GM23338 (cell line): ENCODE measurements at regions not wholly inside any gene's neighbourhood (a gene's known extent, or its start where the extent isn't known, plus 50 kb on each side); places are given as distances from the start of the nearest gene placed in this dataset.

Experiments used
- ATAC-seq: fragments of 200-7000 bp; cut with Tn5 transposase; 3 replicates; pipeline ENCODE4 v1.9.1; 2020
- DNase-seq: peaks from one replicate; pipeline ENCODE4 v3.0.0-alpha.2; 2015; ENCODE audit warnings: low spot score
- H2AFZ ChIP-seq: fragments of 200-600 bp; sonication (generic); 2 replicates; pipeline ENCODE4 v1.8.0; 2016; ENCODE audit warnings: antibody characterized with exemption, mild to moderate bottlenecking, moderate library complexity
- H3F3A ChIP-seq: fragments of 200-600 bp; sonication (generic); replicated peaks from 2 replicates; pipeline ENCODE4 v1.8.0; 2017; ENCODE audit warnings: antibody characterized with exemption, mixed run types, low read depth
- H3K27ac ChIP-seq: fragments of 200-600 bp; sonication (generic); 2 replicates; pipeline ENCODE4 v1.6.1; 2016; ENCODE audit warnings: low read depth
- H3K27me3 ChIP-seq: fragments of 200-600 bp; sonication (generic); 2 replicates; pipeline ENCODE4 v1.8.0; 2016; ENCODE audit warnings: mild to moderate bottlenecking, mixed run types, moderate library complexity; ENCODE audit not compliant: insufficient read depth
- H3K36me3 ChIP-seq: fragments of 200-600 bp; sonication (generic); 2 replicates; pipeline ENCODE4 v1.8.0; 2016; ENCODE audit warnings: mild to moderate bottlenecking; ENCODE audit not compliant: insufficient read depth
- H3K4me1 ChIP-seq: fragments of 200-600 bp; sonication (generic); 2 replicates; pipeline ENCODE4 v1.8.0; 2016; ENCODE audit warnings: mild to moderate bottlenecking, moderate library complexity; ENCODE audit not compliant: insufficient read depth
- H3K4me2 ChIP-seq: fragments of 200-600 bp; sonication (generic); 2 replicates; pipeline ENCODE4 v1.7.1; 2017; ENCODE audit warnings: mixed run types
- H3K4me3 ChIP-seq: fragments of 200-600 bp; sonication (generic); 2 replicates; pipeline ENCODE4 v1.6.1; 2016; ENCODE audit warnings: mixed run types
- H3K79me2 ChIP-seq: fragments of 200-600 bp; sonication (generic); replicated peaks from 2 replicates; pipeline ENCODE4 v1.8.0; 2017; ENCODE audit warnings: mild to moderate bottlenecking; ENCODE audit not compliant: insufficient read depth
- H3K9me2 ChIP-seq: fragments of 200-600 bp; sonication (generic); 2 replicates; pipeline ENCODE4 v1.8.0; 2017; ENCODE audit not compliant: insufficient read depth
- H4K20me1 ChIP-seq: fragments of 200-600 bp; sonication (generic); replicated peaks from 2 replicates; pipeline ENCODE4 v1.8.0; 2017; ENCODE audit warnings: mild to moderate bottlenecking; ENCODE audit not compliant: insufficient read depth
- H3K27ac Mint-ChIP-seq: 2 replicates; pipeline ENCODE4 v1.8.0; 2020; ENCODE audit warnings: inconsistent platforms, mild to moderate bottlenecking, moderate library complexity, mixed read lengths
- H3K27me3 Mint-ChIP-seq: 3 replicates; pipeline ENCODE4 v1.8.0; 2022; ENCODE audit warnings: low read depth, mild to moderate bottlenecking, moderate library complexity, mixed read lengths, inconsistent platforms; ENCODE audit not compliant: insufficient read depth, poor library complexity
- H3K36me3 Mint-ChIP-seq: 3 replicates; pipeline ENCODE4 v1.8.0; 2021; ENCODE audit warnings: low read depth, mild to moderate bottlenecking, inconsistent platforms, moderate library complexity, mixed read lengths
- H3K4me1 Mint-ChIP-seq: 3 replicates; pipeline ENCODE4 v1.8.0; 2020; ENCODE audit warnings: mild to moderate bottlenecking, inconsistent platforms, mixed read lengths
- H3K4me3 Mint-ChIP-seq: 3 replicates; pipeline ENCODE4 v1.8.0; 2021; ENCODE audit warnings: moderate library complexity, mild to moderate bottlenecking, inconsistent platforms, mixed read lengths
- H3K9me3 Mint-ChIP-seq: 3 replicates; pipeline ENCODE4 v1.8.0; 2020; ENCODE audit warnings: moderate library complexity, mild to moderate bottlenecking, inconsistent platforms, mixed read lengths
- CREB1 ChIP-seq: fragments of 250-450 bp; sonication (Bioruptor Pico); IDR thresholded peaks from 2 replicates; pipeline ENCODE4 v1.5.0; 2020; ENCODE audit warnings: low read depth, mild to moderate bottlenecking, moderate library complexity
- ETS1 ChIP-seq: IDR thresholded peaks from 2 replicates; pipeline ENCODE4 v1.6.1; 2016; ENCODE audit warnings: antibody characterized with exemption
- EZH2 ChIP-seq: fragments of 200-600 bp; sonication (generic); IDR thresholded peaks from one replicate; pipeline ENCODE4 v1.8.0; 2017; ENCODE audit warnings: antibody characterized with exemption, mild to moderate bottlenecking, low read depth; ENCODE audit not compliant: unreplicated experiment
- EZH2phosphoT487 ChIP-seq: fragments of 200-600 bp; sonication (generic); IDR thresholded peaks from one replicate; pipeline ENCODE4 v1.8.1; 2018; ENCODE audit warnings: antibody characterized with exemption; ENCODE audit not compliant: unreplicated experiment
- JUNB ChIP-seq: IDR thresholded peaks from one replicate; pipeline ENCODE4 v1.6.1; 2016; ENCODE audit warnings: antibody characterized with exemption; ENCODE audit not compliant: unreplicated experiment
- NANOG ChIP-seq: IDR thresholded peaks from 2 replicates; pipeline ENCODE4 v1.6.1; 2016; ENCODE audit warnings: antibody characterized with exemption, borderline replicate concordance
- POLR2AphosphoS5 ChIP-seq: IDR thresholded peaks from 2 replicates; pipeline ENCODE4 v1.6.1; 2016; ENCODE audit warnings: antibody characterized with exemption, low read depth
- REST ChIP-seq: IDR thresholded peaks from one replicate; pipeline ENCODE4 v1.6.1; 2018; ENCODE audit warnings: antibody characterized with exemption; ENCODE audit not compliant: unreplicated experiment
- STAT1 ChIP-seq: IDR thresholded peaks from one replicate; pipeline ENCODE4 v1.6.1; 2016; ENCODE audit warnings: antibody characterized with exemption; ENCODE audit not compliant: unreplicated experiment
- ZNF114 ChIP-seq: fragments of 250-450 bp; sonication (Bioruptor Pico); IDR thresholded peaks from 2 replicates; pipeline ENCODE4 v1.5.0; 2020; ENCODE audit warnings: mild to moderate bottlenecking, moderate library complexity
- ZNF331 ChIP-seq: fragments of 250-450 bp; sonication (Bioruptor Pico); IDR thresholded peaks from 2 replicates; pipeline ENCODE4 v1.5.0; 2020; ENCODE audit warnings: low read depth, mild to moderate bottlenecking, moderate library complexity
- ZNF462 ChIP-seq: fragments of 250-450 bp; sonication (Bioruptor Pico); IDR thresholded peaks from 2 replicates; pipeline ENCODE4 v1.5.0; 2020; ENCODE audit warnings: mild to moderate bottlenecking, moderate library complexity
- TF ChIP-seq, protein P1 (sequence below), 2 experiments: fragments of 200-600 bp in 1 of 2; sonication (generic) in 1 of 2; conservative IDR thresholded peaks; 2 replicates each; pipeline versions ENCODE4 v1.5.1 to v1.6.1; 2016 to 2017; ENCODE audit warnings: antibody characterized with exemption in 2 of 2, low read depth in 2 of 2, mild to moderate bottlenecking in 2 of 2, moderate library complexity in 1 of 2

GRCh38 chr1:29424266-29424665 is 187.9 kb downstream of the PTPRU start (continued):
- TF ChIP-seq ZNF462 (CRISPR knock-in tag): no peak
- TF ChIP-seq EZH2: no peak
- no peak for TF ChIP-seq ZNF114 (CRISPR knock-in tag)
- no peak for TF ChIP-seq STAT1
- TF ChIP-seq ZNF331: no peak
- TF ChIP-seq, protein P1, sequence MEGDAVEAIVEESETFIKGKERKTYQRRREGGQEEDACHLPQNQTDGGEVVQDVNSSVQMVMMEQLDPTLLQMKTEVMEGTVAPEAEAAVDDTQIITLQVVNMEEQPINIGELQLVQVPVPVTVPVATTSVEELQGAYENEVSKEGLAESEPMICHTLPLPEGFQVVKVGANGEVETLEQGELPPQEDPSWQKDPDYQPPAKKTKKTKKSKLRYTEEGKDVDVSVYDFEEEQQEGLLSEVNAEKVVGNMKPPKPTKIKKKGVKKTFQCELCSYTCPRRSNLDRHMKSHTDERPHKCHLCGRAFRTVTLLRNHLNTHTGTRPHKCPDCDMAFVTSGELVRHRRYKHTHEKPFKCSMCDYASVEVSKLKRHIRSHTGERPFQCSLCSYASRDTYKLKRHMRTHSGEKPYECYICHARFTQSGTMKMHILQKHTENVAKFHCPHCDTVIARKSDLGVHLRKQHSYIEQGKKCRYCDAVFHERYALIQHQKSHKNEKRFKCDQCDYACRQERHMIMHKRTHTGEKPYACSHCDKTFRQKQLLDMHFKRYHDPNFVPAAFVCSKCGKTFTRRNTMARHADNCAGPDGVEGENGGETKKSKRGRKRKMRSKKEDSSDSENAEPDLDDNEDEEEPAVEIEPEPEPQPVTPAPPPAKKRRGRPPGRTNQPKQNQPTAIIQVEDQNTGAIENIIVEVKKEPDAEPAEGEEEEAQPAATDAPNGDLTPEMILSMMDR (conservative IDR thresholded peaks at IDR 0.05; ENCODE audit: low read depth in 2 of 2): no peak
- no peak for TF ChIP-seq POLR2AphosphoS5
- no peak for TF ChIP-seq CREB1 (CRISPR knock-in tag)

DNA sequence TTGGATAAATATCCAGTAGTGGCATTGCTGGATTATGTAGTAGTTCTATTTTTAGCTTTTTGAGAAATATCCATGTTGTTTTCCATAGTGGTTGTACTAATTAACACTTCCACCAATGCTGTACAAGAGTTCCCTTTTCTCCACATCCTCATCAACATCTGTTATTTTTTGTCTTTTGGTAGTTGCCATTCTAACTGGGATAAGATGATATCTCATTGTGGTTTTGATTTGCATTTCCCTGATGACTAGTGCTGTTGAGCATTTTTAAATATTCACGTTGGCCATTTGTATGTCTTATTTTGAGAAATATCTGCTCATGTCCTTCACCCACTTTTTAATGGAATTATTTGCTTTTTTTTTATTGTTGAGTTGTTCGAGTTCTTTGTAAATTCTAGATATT is 183.9 kb downstream of the PTPRU start:
- Histone ChIP-seq H3K27me3 (no peaks in the 10 kb centered on the region), H3F3A (no peaks in the 10 kb centered on the region), H3K9me2 (no peaks in the 10 kb centered on the region), H2AFZ (no peak overlapping the region), H3K4me1 (no peaks in the 10 kb centered on the region; the same call in 1 of the 2 replicates), H3K27ac (no peak overlapping the region), H3K4me3 (no peak overlapping the region), H4K20me1 (no peaks in the 10 kb centered on the region), H3K36me3 (no peaks in the 10 kb centered on the region), H3K79me2 (no peaks in the 10 kb centered on the region), H3K4me2 (no peak overlapping the region)
- no peak for ATAC-seq
- Mint-ChIP-seq H3K4me1 (peaks cover 20% of the 10 kb centered on the region), H3K27me3 (peaks cover 13% of the 10 kb centered on the region), H3K27ac (no peak overlapping the region), H3K4me3 (no peak overlapping the region), H3K9me3 (peaks cover 3% of the 10 kb centered on the region; the same call in 1 of the 3 replicates), H3K36me3 (no peaks in the 10 kb centered on the region)
- no peak for DNase-seq
- TF ChIP-seq STAT1: no peak
- no peak for TF ChIP-seq EZH2phosphoT487
- TF ChIP-seq ETS1: no peak
- no peak for TF ChIP-seq NANOG
- no peak for TF ChIP-seq CREB1 (CRISPR knock-in tag)
- TF ChIP-seq EZH2: no peak
- no peak for TF ChIP-seq ZNF331
- TF ChIP-seq JUNB: no peak
- TF ChIP-seq ZNF114 (CRISPR knock-in tag): no peak
- TF ChIP-seq REST: no peak
